CMK (cell line): ENCODE measurements at regions not wholly inside any gene's neighbourhood (a gene's known extent, or its start where the extent isn't known, plus 50 kb on each side); places are given as distances from the start of the nearest gene placed in this dataset.

Experiments used
- DNase-seq: peaks from one replicate; pipeline ENCODE4 v3.0.0-alpha.2; 2010; ENCODE audit warnings: low read depth

DNA sequence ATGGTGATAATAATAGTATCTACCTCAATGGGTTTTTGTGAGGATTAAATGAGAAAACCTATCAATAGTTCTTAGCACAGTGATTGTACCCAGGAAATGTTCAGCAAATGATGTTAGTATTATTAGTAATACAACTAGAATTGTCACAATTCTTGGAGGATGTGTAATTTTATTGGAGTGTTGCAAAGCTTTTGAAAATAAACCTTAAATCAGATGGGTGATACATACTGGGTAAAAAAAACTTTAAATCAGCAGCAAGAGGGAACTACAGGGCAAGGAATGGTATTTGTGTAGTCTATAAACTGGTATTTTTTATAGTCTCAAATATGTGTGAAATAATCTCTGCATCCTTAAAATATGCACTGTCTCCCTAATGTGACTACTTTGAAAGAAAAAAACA is 371.6 kb downstream of the PIK3R1 start:
- DNase-seq = no peak

GRCh38 chr5:68591850-68592249 is 376.3 kb downstream of the PIK3R1 start:
- no peak for DNase-seq

DNA sequence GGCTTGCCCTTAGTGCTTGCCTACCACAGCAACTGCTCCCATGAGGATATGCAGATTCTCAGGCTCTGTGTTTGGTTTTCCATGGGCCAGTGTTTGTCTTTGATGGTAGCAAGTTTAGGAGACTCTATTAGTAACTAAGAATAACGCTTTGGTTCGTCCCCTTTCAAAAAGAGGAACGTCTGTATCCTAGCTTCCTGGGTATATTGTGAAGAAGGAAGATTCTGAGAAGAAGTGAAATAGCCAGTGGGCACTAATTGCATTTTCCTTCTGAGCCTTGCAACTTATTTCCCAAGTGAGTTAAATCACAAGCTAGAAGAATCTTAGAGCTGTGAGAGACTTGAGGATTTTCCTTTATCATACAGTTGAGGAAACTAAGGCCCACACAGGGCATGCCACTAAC is 376.8 kb downstream of the PIK3R1 start:
- DNase-seq = no peak

- no peak for DNase-seq
These were observed 377.7 kb downstream of the PIK3R1 start for GRCh38 chr5:68593211-68593671.

DNA sequence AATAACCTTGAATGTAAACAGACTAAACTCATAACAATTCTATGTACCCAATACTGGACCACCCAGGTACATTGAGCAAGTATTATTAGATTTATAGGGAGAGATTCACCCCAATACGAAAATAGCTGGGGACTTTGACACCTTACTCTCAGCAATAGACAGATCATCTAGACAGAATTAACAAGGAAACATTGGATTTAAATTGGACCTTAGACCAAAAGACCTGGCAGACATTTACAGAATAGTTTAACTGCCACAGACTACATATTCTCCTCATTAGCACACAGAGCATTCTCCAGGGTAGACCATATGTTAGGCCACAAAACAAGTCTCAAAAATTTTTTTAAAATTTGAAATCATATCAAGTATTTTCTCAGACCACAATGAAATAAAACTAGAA is 397.4 kb downstream of the PIK3R1 start:
- no peak for DNase-seq

- no peak for DNase-seq
These were observed 402.9 kb downstream of the PIK3R1 start for GRCh38 chr5:68618501-68618900.

DNA sequence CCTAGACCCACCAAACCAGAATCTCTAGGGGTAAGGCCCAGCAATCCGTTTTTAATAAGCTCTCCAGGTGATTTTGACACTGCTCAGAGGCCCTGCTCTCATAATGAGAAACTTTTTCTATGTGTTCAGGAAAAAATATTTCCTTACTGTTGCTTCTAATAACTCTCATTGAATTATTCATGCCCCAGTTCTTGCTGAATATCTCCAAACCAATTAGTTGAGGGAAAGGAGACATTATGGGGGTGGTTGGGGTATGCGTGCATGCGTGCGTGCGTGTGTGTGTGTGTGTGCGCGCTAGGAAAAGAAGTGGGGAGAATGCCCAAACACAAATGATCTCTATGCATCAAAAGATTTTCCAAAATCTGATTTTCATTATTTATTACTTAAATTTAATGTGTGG is 411.4 kb downstream of the PIK3R1 start:
- no peak for DNase-seq

GRCh38 chr5:68628082-68628814 is 412.7 kb downstream of the PIK3R1 start:
- no peak for DNase-seq

DNA sequence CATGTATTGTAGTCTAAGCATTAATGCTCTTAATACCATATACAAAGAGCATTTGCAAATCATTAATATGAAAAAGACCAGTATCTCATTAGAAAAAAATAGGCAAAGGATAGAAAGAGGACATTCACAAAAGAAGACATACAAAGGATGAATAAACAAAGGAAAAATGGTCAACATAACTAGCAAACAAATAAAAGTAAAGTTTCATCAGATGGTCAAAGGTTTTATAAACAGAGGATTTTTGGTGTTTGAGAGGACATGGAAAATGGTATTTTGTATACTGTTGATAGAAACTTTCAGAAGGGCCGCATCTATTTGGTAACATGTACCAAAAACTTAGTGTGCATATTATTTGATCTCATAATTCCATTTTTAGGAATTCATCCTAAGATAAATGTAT is 414.8 kb downstream of the PIK3R1 start:
- no peak for DNase-seq

DNA sequence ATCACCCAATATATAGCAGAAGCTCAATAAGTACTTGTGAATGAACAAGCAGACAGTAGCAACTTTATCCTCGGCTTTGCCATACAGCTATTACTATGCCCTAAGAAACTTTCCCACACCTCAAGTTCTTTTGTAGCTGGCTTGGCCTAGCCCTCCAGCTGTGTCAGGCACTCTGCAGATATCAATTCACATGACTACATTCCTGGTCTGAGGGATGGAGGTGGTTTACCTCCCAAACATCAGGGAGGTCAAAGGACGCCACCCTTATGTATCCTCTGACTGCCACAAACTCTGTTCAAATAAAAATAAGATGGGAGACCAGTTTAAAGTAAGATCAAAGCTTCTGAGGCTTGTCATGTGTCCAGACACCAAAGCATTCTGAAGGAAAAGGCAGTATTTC is 416.3 kb downstream of the PIK3R1 start:
- DNase-seq = no peak

DNA sequence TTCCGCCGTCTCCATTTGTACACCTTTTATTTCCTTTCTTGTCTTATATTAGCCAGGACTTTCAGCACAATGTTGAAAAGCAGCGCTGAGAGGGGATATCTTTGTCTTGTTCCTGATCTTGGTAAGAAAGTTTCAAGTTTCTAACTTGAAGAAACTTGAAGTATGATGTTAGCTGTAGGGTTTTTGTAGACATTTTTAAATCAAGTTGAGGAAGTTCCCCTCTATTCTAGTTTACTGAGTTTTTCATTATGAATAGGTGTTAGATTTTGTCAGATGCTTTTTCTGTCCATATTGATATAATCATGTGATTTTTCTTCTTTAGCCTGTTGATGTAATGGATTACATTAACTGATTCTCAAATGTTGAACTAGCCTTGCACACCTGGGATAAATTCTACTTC is 425.7 kb downstream of the PIK3R1 start:
- DNase-seq = no peak

DNA sequence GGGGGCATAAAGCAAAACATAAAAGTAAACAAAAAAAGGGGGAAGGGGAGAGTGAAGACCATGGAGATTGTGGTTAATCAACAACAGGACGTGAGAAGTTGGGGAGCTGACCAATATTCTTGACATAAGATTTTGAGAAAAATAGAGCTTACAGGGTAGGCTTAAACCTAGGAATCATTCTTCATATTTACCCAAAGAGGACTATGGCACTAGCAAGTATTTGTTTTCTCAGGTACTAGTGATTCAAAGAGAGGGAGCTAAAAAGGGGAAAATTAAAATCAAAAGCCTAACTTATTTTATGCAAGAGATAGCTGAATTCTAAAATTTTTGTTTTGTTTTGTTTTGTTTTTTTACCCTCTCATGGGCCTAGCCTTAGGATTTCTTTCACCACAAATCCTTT is 427.5 kb downstream of the PIK3R1 start:
- DNase-seq = no peak

DNA sequence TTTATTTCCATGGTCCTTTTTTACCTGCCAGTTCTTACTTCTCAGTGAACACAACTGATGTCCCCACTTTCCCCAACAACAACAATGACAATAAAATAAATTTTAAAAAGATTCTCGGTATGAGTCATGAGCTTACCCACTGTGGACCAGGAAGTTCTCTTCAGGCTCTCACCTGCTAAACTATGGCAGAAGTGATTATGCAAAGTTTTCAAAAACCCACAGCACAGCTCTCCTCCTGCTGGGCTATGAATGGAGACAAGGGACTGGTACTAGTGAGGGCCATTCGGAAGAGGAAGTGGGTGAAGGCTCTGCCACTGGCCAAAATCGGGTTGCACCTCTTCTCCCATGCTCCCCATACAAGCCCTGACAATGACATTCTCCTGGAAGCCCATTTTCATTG is 429.4 kb downstream of the PIK3R1 start:
- no peak for DNase-seq

DNA sequence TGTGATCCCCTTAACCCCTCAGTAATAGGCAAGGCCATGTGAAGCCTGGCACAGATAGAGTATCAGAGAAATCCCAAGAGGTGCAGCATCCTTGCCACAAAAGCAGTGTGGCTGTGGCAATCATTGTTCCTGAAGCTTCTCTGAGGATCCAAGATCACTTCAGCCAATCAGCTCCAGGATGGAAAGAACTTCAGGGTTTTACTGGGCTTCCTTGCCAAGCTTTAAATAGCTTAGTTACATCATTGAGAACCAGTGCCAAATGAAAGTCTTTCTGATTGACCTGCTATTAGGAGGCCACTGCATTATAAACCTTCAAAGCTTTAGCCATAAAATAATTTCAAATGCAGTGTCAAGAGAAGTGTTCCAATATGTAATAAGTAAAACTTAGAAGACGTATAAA is 430.6 kb downstream of the PIK3R1 start:
- DNase-seq = no peak

GRCh38 chr5:68647743-68648142 is 432.2 kb downstream of the PIK3R1 start:
- DNase-seq = no peak

- DNase-seq = no peak
These were observed 433.6 kb downstream of the PIK3R1 start for GRCh38 chr5:68648944-68649857.

DNA sequence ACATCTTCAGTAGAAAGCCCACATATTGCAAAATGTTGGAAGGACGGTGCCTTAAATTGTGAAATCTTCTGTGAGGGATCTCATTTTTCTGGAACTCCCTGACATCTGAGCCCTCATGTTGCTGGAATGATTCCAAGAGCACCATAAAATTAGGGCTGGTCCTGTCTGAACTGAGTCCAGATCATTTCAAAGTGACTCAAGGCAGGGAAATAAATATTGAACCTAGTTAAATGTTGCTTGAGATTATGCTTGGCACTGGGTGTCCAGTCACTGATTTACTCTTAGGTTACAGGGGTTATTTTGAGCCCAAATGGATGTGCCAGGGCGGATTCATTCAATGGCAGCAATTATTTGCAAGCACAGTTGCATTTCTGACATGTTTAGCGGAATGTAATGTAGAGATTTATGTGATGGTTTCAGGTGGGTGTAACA is 437.0 kb downstream of the PIK3R1 start:
- DNase-seq = no peak

DNA sequence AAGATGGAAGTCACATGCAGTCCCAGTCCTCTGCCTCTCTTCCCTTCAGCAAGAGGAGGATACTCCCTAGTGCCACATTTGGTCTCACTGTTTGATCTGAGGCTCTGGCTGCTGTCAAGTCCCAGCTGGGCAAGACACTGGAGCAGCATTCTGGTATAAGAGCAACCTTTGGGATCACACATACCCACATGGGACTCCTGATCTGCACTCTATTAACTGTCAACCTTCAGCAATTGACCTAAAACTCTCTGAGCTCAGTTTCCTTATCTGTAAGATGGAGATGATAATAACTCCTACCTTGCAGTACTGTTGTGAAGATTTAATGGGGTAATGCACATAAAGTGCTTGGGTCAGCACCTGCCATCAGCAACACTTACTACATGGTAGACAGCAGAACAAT is 437.9 kb downstream of the PIK3R1 start:
- DNase-seq = no peak

- no peak for DNase-seq
These were observed 436.5 kb upstream of the SLC30A5 start for GRCh38 chr5:68657055-68657961.

DNA sequence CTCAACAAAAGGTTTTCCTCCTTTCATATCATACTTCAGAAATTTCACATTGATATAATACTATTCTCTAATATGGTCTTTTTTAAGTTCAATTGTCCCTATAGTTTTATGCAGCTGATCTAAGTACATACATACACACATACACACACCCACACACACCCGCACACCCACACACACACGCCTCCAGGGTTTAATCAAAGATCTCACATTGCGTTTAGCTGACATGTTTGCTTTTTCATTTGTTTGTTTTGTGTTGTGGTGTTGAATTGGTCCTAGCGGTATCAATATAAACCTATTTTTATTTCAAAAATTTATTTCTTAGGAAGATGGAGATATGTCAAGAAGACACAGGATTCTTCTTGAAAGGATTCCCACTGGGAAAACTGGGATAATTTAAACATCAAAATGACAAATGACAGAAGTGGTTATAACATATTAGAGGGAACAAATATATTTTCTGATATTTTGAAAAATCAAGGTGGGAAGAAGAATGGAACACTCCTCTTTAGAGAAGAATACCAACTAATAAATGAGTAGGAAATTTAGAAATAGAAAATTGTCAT is 434.9 kb upstream of the SLC30A5 start:
- DNase-seq = no peak

DNA sequence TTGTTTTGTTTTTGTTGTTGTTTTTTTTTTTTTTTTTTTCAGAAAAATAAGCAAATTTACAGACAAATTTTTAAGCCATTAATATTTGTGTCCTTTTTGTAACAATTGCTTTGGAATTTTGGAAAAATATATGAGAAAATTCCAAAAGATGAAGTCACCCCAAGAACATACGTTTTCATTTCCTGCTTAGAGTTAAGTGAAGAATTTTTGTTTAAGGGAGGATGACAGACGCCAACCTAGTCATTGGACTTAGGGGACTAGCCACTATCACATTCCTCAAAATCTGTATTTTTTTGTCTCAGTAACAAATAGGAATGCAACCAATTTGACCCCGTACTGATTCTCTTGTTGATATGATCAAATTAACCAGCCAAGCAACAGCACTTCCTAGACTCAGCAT is 433.9 kb upstream of the SLC30A5 start:
- DNase-seq = no peak

DNA sequence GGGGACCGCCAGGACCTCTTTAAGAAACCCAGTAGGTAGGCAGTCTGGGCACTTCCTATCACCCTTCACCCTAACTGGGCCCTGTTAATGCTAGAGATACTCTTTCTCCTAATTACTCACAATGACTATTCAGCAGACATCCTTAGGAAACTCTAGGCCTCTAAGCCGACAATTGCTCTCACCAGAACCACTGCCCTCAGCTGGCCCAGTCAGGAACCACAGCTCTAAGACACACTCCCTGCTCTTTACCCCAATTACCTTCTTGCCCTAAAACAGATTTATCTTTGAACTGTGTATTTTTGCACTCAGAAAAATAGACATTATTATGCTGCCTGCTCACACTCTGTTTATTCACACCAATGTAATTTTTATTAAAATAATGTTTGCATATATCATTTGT is 432.6 kb upstream of the SLC30A5 start:
- DNase-seq = no peak
